GM12891 (cell line): ENCODE measurements at regions not wholly inside any gene's neighbourhood (a gene's known extent, or its start where the extent isn't known, plus 50 kb on each side); places are given as distances from the start of the nearest gene placed in this dataset.

ENCODE experiments used
- POLR2A ChIP-seq: IDR thresholded peaks from 2 replicates; pipeline ENCODE4 v1.6.1; 2011; ENCODE audit warnings: low read depth, low read length, control low read depth
- POLR2AphosphoS5 ChIP-seq: IDR thresholded peaks from 2 replicates; pipeline ENCODE4 v1.6.1; 2011; ENCODE audit warnings: low read depth, low read length, control low read depth
- SPI1 ChIP-seq: IDR thresholded peaks from 2 replicates; pipeline ENCODE4 v1.6.1; 2011; ENCODE audit warnings: low read depth, low read length, control low read depth
- TAF1 ChIP-seq: IDR thresholded peaks from 2 replicates; pipeline ENCODE4 v1.6.1; 2011; ENCODE audit warnings: low read depth, low read length, control low read depth

DNA sequence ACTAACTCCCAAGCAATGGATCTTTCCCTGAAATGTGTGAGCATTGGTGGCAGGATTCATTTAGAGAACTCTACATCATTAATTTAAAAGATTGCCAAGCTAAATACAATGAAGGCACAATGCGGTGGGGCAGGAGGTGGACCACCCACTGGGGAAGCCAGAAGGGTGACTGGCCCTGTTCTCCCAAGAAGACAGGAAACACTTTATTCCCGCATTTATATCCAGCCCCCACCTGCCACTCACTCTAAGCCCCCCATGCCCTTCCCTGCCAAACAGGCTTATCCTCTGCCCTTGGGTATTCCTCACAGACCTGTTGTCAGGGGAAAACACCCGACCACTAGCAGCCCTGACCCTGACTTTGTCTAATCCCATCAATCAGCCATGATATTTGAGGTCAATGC is 189.1 kb upstream of the UBL3 start:
- TF ChIP-seq POLR2AphosphoS5: no peak
- no peak for TF ChIP-seq SPI1
- no peak for TF ChIP-seq POLR2A
- TF ChIP-seq TAF1: no peak
